ENCODE measurements at regions not wholly inside any gene's neighbourhood (a gene's known extent, or its start where the extent isn't known, plus 50 kb on each side); places are given as distances from the start of the nearest gene placed in this dataset.

- TF ChIP-seq, protein P1, sequence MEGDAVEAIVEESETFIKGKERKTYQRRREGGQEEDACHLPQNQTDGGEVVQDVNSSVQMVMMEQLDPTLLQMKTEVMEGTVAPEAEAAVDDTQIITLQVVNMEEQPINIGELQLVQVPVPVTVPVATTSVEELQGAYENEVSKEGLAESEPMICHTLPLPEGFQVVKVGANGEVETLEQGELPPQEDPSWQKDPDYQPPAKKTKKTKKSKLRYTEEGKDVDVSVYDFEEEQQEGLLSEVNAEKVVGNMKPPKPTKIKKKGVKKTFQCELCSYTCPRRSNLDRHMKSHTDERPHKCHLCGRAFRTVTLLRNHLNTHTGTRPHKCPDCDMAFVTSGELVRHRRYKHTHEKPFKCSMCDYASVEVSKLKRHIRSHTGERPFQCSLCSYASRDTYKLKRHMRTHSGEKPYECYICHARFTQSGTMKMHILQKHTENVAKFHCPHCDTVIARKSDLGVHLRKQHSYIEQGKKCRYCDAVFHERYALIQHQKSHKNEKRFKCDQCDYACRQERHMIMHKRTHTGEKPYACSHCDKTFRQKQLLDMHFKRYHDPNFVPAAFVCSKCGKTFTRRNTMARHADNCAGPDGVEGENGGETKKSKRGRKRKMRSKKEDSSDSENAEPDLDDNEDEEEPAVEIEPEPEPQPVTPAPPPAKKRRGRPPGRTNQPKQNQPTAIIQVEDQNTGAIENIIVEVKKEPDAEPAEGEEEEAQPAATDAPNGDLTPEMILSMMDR (IDR thresholded peaks at IDR 0.05), result no peak
- TF ChIP-seq EZH2 (IDR thresholded peaks at IDR 0.05; ENCODE audit: borderline replicate concordance, insufficient read depth, low read depth, low read length, poor library complexity, severe bottlenecking), result no peak
Observed at GRCh38 chr1:34602907-34603306, 151.9 kb upstream of the GJB5 start.

Measured in B cell (primary cell).